ENCODE measurements at regions not wholly inside any gene's neighbourhood (a gene's known extent, or its start where the extent isn't known, plus 50 kb on each side); places are given as distances from the start of the nearest gene placed in this dataset.

- TF ChIP-seq CTCF (IDR thresholded peaks at IDR 0.05) (no peak), POLR2A (IDR thresholded peaks at IDR 0.05) (no peak)
Measured at GRCh38 chr3:153273767-153274435, 111.9 kb downstream of the RAP2B start.

Measured in heart left ventricle (tissue), 13 donors.